GM18499 (cell line): ENCODE measurements at regions not wholly inside any gene's neighbourhood (a gene's known extent, or its start where the extent isn't known, plus 50 kb on each side); places are given as distances from the start of the nearest gene placed in this dataset.
"Not testable (repeated sequence)": the region's sequence is repeated elsewhere in the genome, so short reads cannot be mapped to it uniquely, and the experiment has no call there.

Experiments
- ATAC-seq: cut with Tn5 transposase; IDR thresholded peaks from one replicate; pipeline ENCODE4 v1.9.1; 2021; ENCODE audit warnings: moderate number of reproducible peaks; ENCODE audit not compliant: insufficient read depth, unreplicated experiment

- no peak for ATAC-seq
These were observed 741.6 kb downstream of the FSCB start for GRCh38 chr14:43765474-43765873.

GRCh38 chr14:43764433-43764832 lies 742.6 kb downstream of the FSCB start:
- ATAC-seq = no peak

DNA sequence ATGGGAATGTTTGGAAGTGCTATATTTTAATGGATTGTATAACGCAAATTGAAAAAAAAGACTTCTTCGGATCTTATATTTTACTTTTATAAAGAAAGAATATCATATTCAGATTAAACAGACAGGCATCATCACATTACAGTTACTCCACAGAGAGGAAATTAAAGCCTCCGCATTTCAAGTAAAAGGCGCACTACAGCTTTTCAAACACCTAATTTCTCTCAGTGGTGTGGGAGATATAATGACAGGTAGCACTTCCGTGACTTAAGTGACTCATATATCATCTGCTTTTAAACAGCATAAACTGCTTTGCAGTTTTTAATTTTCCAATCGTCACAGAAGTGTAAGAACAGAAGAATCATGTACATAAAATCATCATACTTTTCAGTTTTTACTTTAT lies 751.4 kb downstream of the FSCB start:
- ATAC-seq = no peak

DNA sequence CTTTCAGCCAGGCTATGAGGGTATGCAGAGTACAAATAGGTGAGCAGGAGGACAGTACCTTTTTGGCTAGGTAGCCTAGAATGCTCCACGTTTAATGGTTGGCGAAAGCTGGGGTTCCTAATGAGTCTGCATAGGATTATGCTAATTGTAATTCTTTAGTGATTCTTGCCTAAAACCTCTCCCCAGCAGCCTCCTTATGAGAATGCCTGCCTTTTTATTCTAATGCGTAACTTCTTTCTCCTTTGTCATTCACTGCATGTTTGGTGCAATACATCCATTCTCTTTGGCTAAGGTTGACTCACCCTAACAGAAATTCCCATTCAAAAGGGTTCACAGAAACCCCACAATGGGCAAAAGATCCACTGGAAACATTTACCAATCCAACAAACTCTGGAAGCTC lies 752.2 kb downstream of the FSCB start:
- ATAC-seq = no peak

DNA sequence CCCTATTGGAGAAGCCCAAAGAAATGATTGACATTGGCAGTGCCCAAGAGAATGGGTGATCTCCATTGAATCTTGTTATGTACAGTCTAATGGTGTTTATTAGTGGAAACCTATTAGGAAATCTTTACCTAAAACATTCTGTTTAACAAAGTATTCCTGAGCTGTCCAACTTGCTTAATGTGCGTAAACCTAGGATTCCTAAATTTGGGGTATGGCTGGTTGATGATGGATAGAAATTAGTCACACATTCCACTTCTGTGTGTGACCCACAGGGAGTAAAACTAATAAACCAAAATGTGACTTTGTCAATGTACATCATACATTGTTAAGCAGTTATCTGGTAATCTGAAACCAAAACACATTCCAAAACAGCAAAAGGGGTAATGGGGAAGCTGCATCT lies 761.3 kb downstream of the FSCB start:
- no peak for ATAC-seq

DNA sequence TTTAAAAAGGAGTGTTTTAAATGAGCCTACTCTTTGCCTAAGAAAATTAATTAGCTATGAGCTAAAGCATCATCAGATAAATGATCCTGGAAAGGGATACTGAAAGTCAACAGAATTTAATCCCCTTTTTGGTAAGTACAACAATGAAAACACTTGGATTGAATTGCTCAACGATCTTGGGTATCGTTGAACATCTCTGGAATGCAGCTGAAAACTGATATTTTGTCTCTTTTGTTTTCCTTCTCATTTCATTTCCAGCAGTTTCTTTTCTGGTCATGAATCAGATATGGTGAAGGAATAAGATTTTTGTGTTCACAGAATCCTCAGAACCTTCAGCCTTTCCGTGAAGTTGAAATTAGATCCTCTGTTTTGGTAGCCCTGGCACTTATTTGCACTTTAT lies 771.2 kb downstream of the FSCB start:
- ATAC-seq = no peak

- no peak for ATAC-seq
These were observed 777.9 kb downstream of the FSCB start for GRCh38 chr14:43729143-43729542.

GRCh38 chr14:43706900-43707299 lies 800.2 kb downstream of the FSCB start:
- no peak for ATAC-seq

- ATAC-seq = not testable (repeated sequence)
These were observed 808.4 kb downstream of the FSCB start for GRCh38 chr14:43698561-43699284.

GRCh38 chr14:43697003-43697402 lies 810.1 kb downstream of the FSCB start:
- no peak for ATAC-seq

DNA sequence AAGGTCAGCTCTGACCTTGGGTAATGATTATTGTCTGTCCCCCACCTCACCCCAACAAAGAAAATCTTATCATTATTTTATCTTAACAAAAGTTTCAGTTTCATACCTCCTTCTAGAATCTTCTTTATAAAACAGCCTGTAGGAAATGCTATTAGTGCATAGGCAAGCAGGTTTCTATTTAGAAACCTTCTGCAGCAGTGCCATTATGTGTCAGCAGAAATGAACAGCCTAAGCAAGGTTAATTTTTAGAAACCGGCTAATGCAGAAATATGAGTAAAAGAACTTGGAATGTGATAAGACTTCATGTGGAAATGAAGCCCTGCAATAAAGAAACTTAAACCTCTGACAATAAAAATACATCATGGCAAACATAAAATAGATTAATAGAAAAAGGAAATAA lies 814.4 kb downstream of the FSCB start:
- ATAC-seq = no peak

GRCh38 chr14:43687921-43688320 lies 819.2 kb downstream of the FSCB start:
- ATAC-seq = no peak

DNA sequence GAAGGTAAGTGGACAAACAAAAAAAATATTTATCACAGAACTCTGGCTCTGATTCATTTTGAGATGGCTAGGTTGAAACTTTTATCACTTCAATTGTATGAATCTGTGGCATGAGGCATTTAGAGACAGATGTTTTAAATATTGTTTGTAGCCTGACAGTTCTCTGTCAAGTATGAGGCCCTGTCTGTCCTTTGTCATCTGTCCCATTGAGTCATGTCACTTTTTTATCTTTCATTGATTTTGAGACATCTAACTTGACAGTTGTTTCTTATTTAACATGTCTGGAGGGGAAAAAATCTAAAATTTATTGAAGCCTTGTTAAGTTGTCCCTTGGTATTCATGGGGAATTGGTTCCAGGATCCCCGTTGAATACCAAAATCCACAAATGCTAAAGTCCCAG lies 829.5 kb downstream of the FSCB start:
- ATAC-seq = no peak

- ATAC-seq = no peak
These were observed 832.8 kb downstream of the FSCB start for GRCh38 chr14:43674273-43674672.

DNA sequence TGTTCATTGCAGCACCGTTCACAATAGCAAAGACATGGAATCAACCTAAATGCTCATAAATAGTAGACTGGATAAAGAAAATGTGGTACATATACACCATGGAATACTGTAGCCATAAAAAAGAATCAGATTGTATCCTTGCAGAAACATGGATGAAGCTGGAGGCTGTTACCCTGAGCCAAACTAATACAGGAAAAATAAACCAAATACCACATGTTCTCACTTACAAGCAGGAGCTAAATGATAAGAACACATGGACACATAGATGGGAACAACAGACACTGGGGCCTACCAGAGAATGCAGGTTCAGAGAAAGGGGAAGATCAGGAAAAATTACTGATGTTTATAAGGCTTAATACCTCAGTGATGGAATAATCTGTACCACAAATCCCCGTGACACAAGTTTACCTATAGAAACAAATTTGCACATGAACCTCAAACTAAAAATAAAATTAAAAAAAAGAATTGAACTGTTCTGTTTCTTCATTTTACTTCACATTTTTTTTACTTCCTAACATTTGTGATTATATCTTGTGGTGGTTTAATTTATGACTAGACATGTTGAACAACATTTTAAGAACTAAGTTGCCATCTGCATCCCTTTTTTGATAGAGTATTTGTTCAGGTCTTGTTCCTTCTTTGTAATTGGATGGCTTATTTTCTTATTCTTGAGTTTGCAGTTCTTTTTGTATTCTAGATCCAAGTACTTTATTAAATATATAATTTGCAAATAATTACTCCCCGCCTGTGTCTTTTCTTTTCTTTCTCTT lies 835.2 kb downstream of the FSCB start:
- ATAC-seq = no peak

GRCh38 chr14:43669355-43669754 lies 837.7 kb downstream of the FSCB start:
- ATAC-seq = no peak

DNA sequence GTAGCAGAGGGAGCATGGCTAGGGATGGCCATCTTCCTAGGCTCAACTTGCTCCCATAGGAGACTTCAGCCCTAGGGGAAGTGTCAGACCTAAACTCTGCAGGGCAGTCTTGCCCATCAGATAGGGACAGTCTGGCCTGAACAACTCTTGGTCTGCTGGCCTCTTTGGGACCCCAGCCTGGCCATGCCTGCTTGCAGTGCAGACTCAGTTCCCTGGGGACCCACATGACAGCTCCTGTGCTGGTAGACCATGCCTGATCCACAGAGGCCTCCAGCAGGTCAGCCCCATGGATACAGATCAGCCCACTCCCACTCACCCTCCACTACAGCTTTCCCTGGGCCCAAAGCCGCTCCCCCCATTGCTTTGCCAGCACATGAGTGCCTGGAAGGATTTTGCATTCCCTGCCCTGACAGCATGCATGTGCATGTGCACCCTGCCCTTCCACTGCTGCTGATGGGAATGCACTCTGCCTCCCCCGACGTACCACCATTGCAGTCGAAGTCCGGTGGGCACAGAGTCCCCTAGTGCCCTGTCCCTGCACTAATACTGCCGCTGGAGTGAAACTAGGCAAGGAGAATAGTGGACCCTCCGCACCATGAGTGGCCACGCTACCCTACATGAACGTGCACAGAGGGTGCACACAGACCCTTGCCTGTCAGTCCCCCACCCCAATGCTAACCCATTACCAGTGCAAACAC lies 841.4 kb downstream of the FSCB start:
- ATAC-seq = no peak

GRCh38 chr14:43655194-43655593 lies 851.9 kb downstream of the FSCB start:
- not testable (repeated sequence) for ATAC-seq

GRCh38 chr14:43651896-43652295 lies 855.2 kb downstream of the FSCB start:
- no peak for ATAC-seq

DNA sequence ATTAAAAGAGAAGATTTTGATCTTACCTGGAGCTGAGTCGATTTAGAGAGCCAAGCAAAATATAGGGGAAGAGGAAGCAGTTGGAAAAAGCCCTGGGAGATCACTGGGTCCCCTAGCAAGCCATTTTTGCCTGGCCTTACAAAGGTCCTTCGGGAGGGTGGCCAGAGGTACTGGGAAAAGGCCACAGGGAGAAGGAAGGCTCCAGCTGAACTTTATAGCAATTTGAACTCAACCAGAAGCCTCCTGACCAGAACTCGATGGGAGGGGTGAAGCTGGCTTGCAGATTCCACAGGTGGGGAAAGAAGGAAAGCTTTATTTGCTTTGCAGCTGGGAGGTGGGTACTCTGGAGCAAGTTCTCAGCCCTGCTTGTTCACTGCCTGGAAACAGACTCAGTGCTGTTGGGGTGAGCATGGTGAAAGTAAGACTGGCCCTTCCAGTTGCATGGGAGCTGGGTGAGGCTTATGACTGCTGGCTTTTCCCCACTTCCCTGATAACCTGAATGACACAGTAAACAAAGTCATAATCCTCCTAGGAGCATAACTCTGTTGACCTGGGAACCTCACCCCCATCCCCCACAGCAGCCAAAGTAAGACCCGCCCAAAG lies 855.8 kb downstream of the FSCB start:
- no peak for ATAC-seq

DNA sequence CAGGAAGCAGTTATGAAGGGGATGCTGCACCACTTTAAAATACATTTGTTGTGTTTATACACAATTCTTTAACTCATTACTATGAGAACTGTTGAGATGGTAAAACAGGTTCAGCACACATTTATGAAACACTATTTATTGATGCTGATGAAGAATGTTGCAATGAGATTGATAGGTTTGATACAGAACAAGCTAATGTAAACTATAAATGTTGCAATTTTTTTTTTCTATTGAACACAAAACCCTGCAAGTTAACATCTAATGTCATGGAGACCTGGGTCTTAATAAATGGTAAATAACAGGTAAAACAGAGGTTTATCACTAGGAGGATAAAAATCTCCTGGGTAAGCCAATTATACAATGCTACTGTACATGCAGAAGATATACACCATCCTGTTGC lies 857.6 kb downstream of the FSCB start:
- ATAC-seq = no peak
